ENCODE measurements at regions not wholly inside any gene's neighbourhood (a gene's known extent, or its start where the extent isn't known, plus 50 kb on each side); places are given as distances from the start of the nearest gene placed in this dataset.

GRCh38 chr9:99371376-99371775 is 149.3 kb downstream of the SEC61B start:
- TF ChIP-seq CTCF (IDR thresholded peaks at IDR 0.05; ENCODE audit: control extremely low read depth in 1 of 3, insufficient read depth in 1 of 3, low read depth in 1 of 3, low read length in 3 of 3) (no peak), SUZ12 (IDR thresholded peaks at IDR 0.05; ENCODE audit: low read length) (no peak), EZH2 (IDR thresholded peaks at IDR 0.05; ENCODE audit: low read depth, low read length, severe bottlenecking) (no peak), CHD1 (IDR thresholded peaks at IDR 0.05; ENCODE audit: low read depth, low read length) (no peak), TCF12 (IDR thresholded peaks at IDR 0.05; ENCODE audit: low read depth, low read length) (no peak)
